PC-9 (cell line): ENCODE measurements at regions not wholly inside any gene's neighbourhood (a gene's known extent, or its start where the extent isn't known, plus 50 kb on each side); places are given as distances from the start of the nearest gene placed in this dataset.

ENCODE experiments used
- CTCF ChIP-seq: fragments of 200-600 bp; sonication (generic); conservative IDR thresholded peaks from 2 replicates; pipeline ENCODE4 v1.6.1; 2017; ENCODE audit warnings: mixed run types, antibody characterized with exemption, mild to moderate bottlenecking, moderate library complexity
- EZH2 ChIP-seq: fragments of 200-600 bp; sonication (generic); IDR thresholded peaks from 2 replicates; pipeline ENCODE4 v1.8.0; 2017; ENCODE audit warnings: antibody characterized with exemption, low read depth

GRCh38 chr14:43356979-43357545 lies 1150.0 kb downstream of the FSCB start:
- TF ChIP-seq EZH2 (no peak), CTCF (no peak)
